T-helper 17 cell (primary cell): ENCODE measurements at regions not wholly inside any gene's neighbourhood (a gene's known extent, or its start where the extent isn't known, plus 50 kb on each side); places are given as distances from the start of the nearest gene placed in this dataset.

Experiments
- ATAC-seq: fragments of 150-1000 bp; cut with Tn5 transposase; 2 replicates; pipeline ENCODE4 v1.10.0; 2021; ENCODE audit warnings: mild to moderate bottlenecking, moderate library complexity
- DNase-seq, 3 donors: peaks; one replicate each; pipeline versions ENCODE4 v3.0.0 to v3.0.0-alpha.2; 2020 to 2021
- H3K9me3 ChIP-seq: one replicate; pipeline ENCODE4 v1.7.0; 2013; ENCODE audit warnings: low read length, mild to moderate bottlenecking; ENCODE audit not compliant: control insufficient read depth, poor library complexity, severe bottlenecking
- H3K27ac Mint-ChIP-seq: one replicate; pipeline ENCODE4 v1.8.0; 2022; ENCODE audit warnings: mild to moderate bottlenecking, moderate library complexity, mixed read lengths
- H3K27me3 Mint-ChIP-seq: one replicate; pipeline ENCODE4 v1.8.0; 2022; ENCODE audit warnings: mixed read lengths
- H3K36me3 Mint-ChIP-seq: one replicate; pipeline ENCODE4 v1.8.0; 2022; ENCODE audit warnings: low read depth, mixed read lengths
- H3K4me1 Mint-ChIP-seq: one replicate; pipeline ENCODE4 v1.8.0; 2022; ENCODE audit warnings: mild to moderate bottlenecking, mixed read lengths
- H3K4me3 Mint-ChIP-seq: one replicate; pipeline ENCODE4 v1.8.0; 2022; ENCODE audit warnings: mild to moderate bottlenecking, moderate library complexity, mixed read lengths

GRCh38 chr21:35953597-35953996, 106.7 kb downstream of the SETD4 start:
- Mint-ChIP-seq H3K36me3 (no peaks in the 10 kb centered on the region), H3K27me3 (peaks cover 15% of the 10 kb centered on the region), H3K4me1 (no peaks in the 10 kb centered on the region), H3K27ac (no peak overlapping the region), H3K4me3 (no peak overlapping the region)
- DNase-seq, result no peak
- ATAC-seq, result no peak
- H3K9me3 ChIP-seq, result no peaks in the 10 kb centered on the region

GRCh38 chr21:35952651-35953340, 107.5 kb downstream of the SETD4 start:
- peaks cover 15% of the 10 kb centered on the region for H3K27me3 Mint-ChIP-seq
- DNase-seq (no peak), ATAC-seq (no peak)
- no peaks in the 10 kb centered on the region for H3K9me3 ChIP-seq
- no peaks in the 10 kb centered on the region for H3K36me3 Mint-ChIP-seq
- H3K4me3 Mint-ChIP-seq, result no peak overlapping the region
- no peak overlapping the region for H3K27ac Mint-ChIP-seq
- H3K4me1 Mint-ChIP-seq, result no peaks in the 10 kb centered on the region

- H3K27me3 Mint-ChIP-seq, result peaks cover 15% of the 10 kb centered on the region
- no peak for DNase-seq
- no peak overlapping the region for H3K4me3 Mint-ChIP-seq
- no peaks in the 10 kb centered on the region for H3K9me3 ChIP-seq
- no peak for ATAC-seq
- no peak overlapping the region for H3K27ac Mint-ChIP-seq
- H3K4me1 Mint-ChIP-seq, result no peaks in the 10 kb centered on the region
- no peaks in the 10 kb centered on the region for H3K36me3 Mint-ChIP-seq
Observed at GRCh38 chr21:35948982-35949381, 111.3 kb downstream of the SETD4 start.

- H3K27me3 Mint-ChIP-seq, result peaks cover 2% of the 10 kb centered on the region
Observed at GRCh38 chr21:35945089-35945671, 115.1 kb downstream of the SETD4 start.

GRCh38 chr21:35943752-35944151, 116.6 kb downstream of the SETD4 start:
- no peaks in the 10 kb centered on the region for H3K36me3 Mint-ChIP-seq
- peaks cover 2% of the 10 kb centered on the region for H3K4me1 Mint-ChIP-seq
- H3K27ac Mint-ChIP-seq, result no peak overlapping the region
- no peak for ATAC-seq
- H3K4me3 Mint-ChIP-seq, result no peak overlapping the region
- peaks cover 7% of the 10 kb centered on the region for H3K27me3 Mint-ChIP-seq
- DNase-seq, result no peak
- no peaks in the 10 kb centered on the region for H3K9me3 ChIP-seq

More at GRCh38 chr21:35945089-35945671, 115.1 kb downstream of the SETD4 start:
- no peaks in the 10 kb centered on the region for H3K36me3 Mint-ChIP-seq
- H3K9me3 ChIP-seq, result no peaks in the 10 kb centered on the region
- H3K27ac Mint-ChIP-seq, result no peak overlapping the region
- H3K4me3 Mint-ChIP-seq, result no peak overlapping the region
- DNase-seq, result no peak
- peaks cover 1% of the 10 kb centered on the region for H3K4me1 Mint-ChIP-seq
- ATAC-seq, result no peak

- Mint-ChIP-seq H3K4me3 (no peak overlapping the region), H3K4me1 (peaks cover 2% of the 10 kb centered on the region)
- ATAC-seq, result no peak
Observed at GRCh38 chr21:35942211-35943144, 117.8 kb downstream of the SETD4 start.

GRCh38 chr21:35940074-35940927, 120.0 kb downstream of the SETD4 start:
- DNase-seq (no peak), ATAC-seq (no peak)
- H3K27me3 Mint-ChIP-seq, result peaks cover 11% of the 10 kb centered on the region
- H3K9me3 ChIP-seq, result no peaks in the 10 kb centered on the region
- H3K27ac Mint-ChIP-seq, result no peak overlapping the region
- H3K4me3 Mint-ChIP-seq, result no peak overlapping the region
- H3K36me3 Mint-ChIP-seq, result no peaks in the 10 kb centered on the region
- peaks cover 2% of the 10 kb centered on the region for H3K4me1 Mint-ChIP-seq

More at GRCh38 chr21:35942211-35943144, 117.8 kb downstream of the SETD4 start:
- Mint-ChIP-seq H3K27me3 (peaks cover 7% of the 10 kb centered on the region), H3K36me3 (no peaks in the 10 kb centered on the region), H3K27ac (no peak overlapping the region)
- H3K9me3 ChIP-seq, result no peaks in the 10 kb centered on the region
- no peak for DNase-seq

- ATAC-seq, result no peak
- DNase-seq, result no peak
- H3K4me3 Mint-ChIP-seq, result no peak overlapping the region
Observed at GRCh38 chr21:35938446-35938845, 121.9 kb downstream of the SETD4 start.

GRCh38 chr21:35933466-35933865, 126.9 kb downstream of the SETD4 start:
- no peaks in the 10 kb centered on the region for H3K9me3 ChIP-seq
- no peak for DNase-seq
- no peak overlapping the region for H3K27ac Mint-ChIP-seq
- H3K36me3 Mint-ChIP-seq, result no peaks in the 10 kb centered on the region
- no peak overlapping the region for H3K4me3 Mint-ChIP-seq
- peaks cover 12% of the 10 kb centered on the region for H3K27me3 Mint-ChIP-seq
- peak; percentile 27 for ATAC-seq
- no peaks in the 10 kb centered on the region for H3K4me1 Mint-ChIP-seq

More at GRCh38 chr21:35938446-35938845, 121.9 kb downstream of the SETD4 start:
- H3K4me1 Mint-ChIP-seq, result peaks cover 2% of the 10 kb centered on the region
- H3K27ac Mint-ChIP-seq, result no peak overlapping the region
- peaks cover 11% of the 10 kb centered on the region for H3K27me3 Mint-ChIP-seq
- no peaks in the 10 kb centered on the region for H3K9me3 ChIP-seq
- H3K36me3 Mint-ChIP-seq, result no peaks in the 10 kb centered on the region

- H3K9me3 ChIP-seq, result no peaks in the 10 kb centered on the region
- H3K27me3 Mint-ChIP-seq, result peaks cover 20% of the 10 kb centered on the region
- no peak overlapping the region for H3K4me3 Mint-ChIP-seq
- no peaks in the 10 kb centered on the region for H3K4me1 Mint-ChIP-seq
- no peak for DNase-seq
- no peak overlapping the region for H3K27ac Mint-ChIP-seq
- no peaks in the 10 kb centered on the region for H3K36me3 Mint-ChIP-seq
- ATAC-seq, result peak; percentile 73
Observed at GRCh38 chr21:35932232-35932911, 128.0 kb downstream of the SETD4 start.

GRCh38 chr21:35929901-35930300, 130.4 kb downstream of the SETD4 start:
- DNase-seq, result no peak
- Mint-ChIP-seq H3K4me1 (no peaks in the 10 kb centered on the region), H3K36me3 (no peaks in the 10 kb centered on the region), H3K27me3 (peaks cover 27% of the 10 kb centered on the region), H3K4me3 (no peak overlapping the region), H3K27ac (no peak overlapping the region)
- no peak for ATAC-seq
- no peaks in the 10 kb centered on the region for H3K9me3 ChIP-seq

- H3K9me3 ChIP-seq, result no peaks in the 10 kb centered on the region
- ATAC-seq (no peak), DNase-seq (no peak)
- no peak overlapping the region for H3K27ac Mint-ChIP-seq
- H3K4me1 Mint-ChIP-seq, result no peaks in the 10 kb centered on the region
- peaks cover 48% of the 10 kb centered on the region for H3K27me3 Mint-ChIP-seq
- H3K36me3 Mint-ChIP-seq, result no peaks in the 10 kb centered on the region
- H3K4me3 Mint-ChIP-seq, result no peak overlapping the region
Observed at GRCh38 chr21:35927262-35927661, 133.1 kb downstream of the SETD4 start.
